ENCODE measurements at regions not wholly inside any gene's neighbourhood (a gene's known extent, or its start where the extent isn't known, plus 50 kb on each side); places are given as distances from the start of the nearest gene placed in this dataset.

GRCh38 chr4:13184199-13184598 is 299.9 kb downstream of the RAB28 start:
- TF ChIP-seq EZH2 (IDR thresholded peaks at IDR 0.05; ENCODE audit: borderline replicate concordance, insufficient read depth, low read depth, low read length, poor library complexity, severe bottlenecking) (no peak), CTCF (IDR thresholded peaks at IDR 0.05) (no peak)

All from B cell (primary cell).